Gastrocnemius medialis (tissue), 4 donors: ENCODE measurements at regions not wholly inside any gene's neighbourhood (a gene's known extent, or its start where the extent isn't known, plus 50 kb on each side); places are given as distances from the start of the nearest gene placed in this dataset.

Experiments
- POLR2A ChIP-seq, 2 donors: fragments of 450-650 bp; IDR thresholded peaks; one replicate each; pipeline ENCODE4 v1.6.1; 2017; ENCODE audit warnings: antibody characterized with exemption in 2 of 2, mild to moderate bottlenecking in 2 of 2, moderate library complexity in 2 of 2
- TF ChIP-seq, protein P1 (sequence below), 5 experiments: fragments of 450-650 bp in 3 of 5; fragments of 200-600 bp in 2 of 5; sonication (generic) in 2 of 5; IDR thresholded peaks in 4 of 5; conservative IDR thresholded peaks in 1 of 5; 1 replicate in 4 of 5; 2 replicates in 1 of 5; pipeline ENCODE4 v1.5.1; 2016 to 2019; ENCODE audit warnings: antibody characterized with exemption in 5 of 5, mild to moderate bottlenecking in 3 of 5, moderate library complexity in 3 of 5

DNA sequence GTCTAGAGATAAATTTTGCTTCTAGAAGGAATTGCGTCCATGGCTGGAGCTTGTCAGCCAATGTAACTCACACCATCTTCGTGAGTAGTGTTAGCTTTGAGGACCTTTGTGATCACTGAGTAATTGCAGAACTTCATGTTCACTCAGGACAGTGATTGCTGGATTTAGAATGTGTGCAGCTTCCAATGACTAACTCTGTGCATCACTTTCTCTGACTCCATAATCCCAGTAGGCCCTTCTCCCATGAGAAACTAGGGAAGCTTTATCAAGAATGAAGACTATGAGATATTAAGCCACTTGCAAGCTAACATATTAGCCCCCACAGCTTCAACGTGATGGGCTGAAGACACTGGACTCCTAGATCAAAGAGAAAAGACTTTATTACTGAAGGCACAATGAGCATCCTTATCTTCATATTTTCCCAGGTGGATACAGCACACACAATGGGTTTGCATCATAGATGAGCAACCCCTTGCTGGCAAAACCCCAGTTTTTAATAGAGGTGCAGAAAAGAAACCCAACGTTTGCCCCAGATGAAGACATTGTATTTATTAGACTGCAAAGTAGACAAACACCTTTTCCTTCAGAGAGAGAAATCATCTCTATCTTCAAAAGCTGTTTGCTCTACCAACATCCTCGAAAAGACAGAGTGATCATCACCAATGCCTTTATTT, 561.0 kb downstream of the LTN1 start:
- TF ChIP-seq, protein P1, sequence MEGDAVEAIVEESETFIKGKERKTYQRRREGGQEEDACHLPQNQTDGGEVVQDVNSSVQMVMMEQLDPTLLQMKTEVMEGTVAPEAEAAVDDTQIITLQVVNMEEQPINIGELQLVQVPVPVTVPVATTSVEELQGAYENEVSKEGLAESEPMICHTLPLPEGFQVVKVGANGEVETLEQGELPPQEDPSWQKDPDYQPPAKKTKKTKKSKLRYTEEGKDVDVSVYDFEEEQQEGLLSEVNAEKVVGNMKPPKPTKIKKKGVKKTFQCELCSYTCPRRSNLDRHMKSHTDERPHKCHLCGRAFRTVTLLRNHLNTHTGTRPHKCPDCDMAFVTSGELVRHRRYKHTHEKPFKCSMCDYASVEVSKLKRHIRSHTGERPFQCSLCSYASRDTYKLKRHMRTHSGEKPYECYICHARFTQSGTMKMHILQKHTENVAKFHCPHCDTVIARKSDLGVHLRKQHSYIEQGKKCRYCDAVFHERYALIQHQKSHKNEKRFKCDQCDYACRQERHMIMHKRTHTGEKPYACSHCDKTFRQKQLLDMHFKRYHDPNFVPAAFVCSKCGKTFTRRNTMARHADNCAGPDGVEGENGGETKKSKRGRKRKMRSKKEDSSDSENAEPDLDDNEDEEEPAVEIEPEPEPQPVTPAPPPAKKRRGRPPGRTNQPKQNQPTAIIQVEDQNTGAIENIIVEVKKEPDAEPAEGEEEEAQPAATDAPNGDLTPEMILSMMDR (IDR thresholded peaks at IDR 0.05 in 4 of 5, conservative IDR thresholded peaks at IDR 0.05 in 1 of 5): no peak
- no peak for TF ChIP-seq POLR2A (IDR thresholded peaks at IDR 0.05)
